Raji (cell line): ENCODE measurements at regions not wholly inside any gene's neighbourhood (a gene's known extent, or its start where the extent isn't known, plus 50 kb on each side); places are given as distances from the start of the nearest gene placed in this dataset.

Experiments
- POLR2A ChIP-seq: IDR thresholded peaks from 2 replicates; pipeline ENCODE4 v1.6.1; 2011; ENCODE audit warnings: low read depth, low read length, control low read depth; ENCODE audit not compliant: insufficient read depth

GRCh38 chr17:70813355-70813930 is 644.1 kb downstream of the KCNJ2 start:
- no peak for TF ChIP-seq POLR2A

- no peak for TF ChIP-seq POLR2A
Measured at GRCh38 chr17:70819183-70819582, 649.9 kb downstream of the KCNJ2 start.

- no peak for TF ChIP-seq POLR2A
Measured at GRCh38 chr17:70820276-70820675, 650.9 kb downstream of the KCNJ2 start.

GRCh38 chr17:70825321-70826125 is 656.2 kb downstream of the KCNJ2 start:
- TF ChIP-seq POLR2A, result no peak

GRCh38 chr17:70829876-70830275 is 660.5 kb downstream of the KCNJ2 start:
- TF ChIP-seq POLR2A, result no peak

- TF ChIP-seq POLR2A, result no peak
Measured at GRCh38 chr17:70834039-70834438, 664.7 kb downstream of the KCNJ2 start.

GRCh38 chr17:70848785-70849184 is 679.5 kb downstream of the KCNJ2 start:
- TF ChIP-seq POLR2A, result no peak

- no peak for TF ChIP-seq POLR2A
Measured at GRCh38 chr17:70855401-70856054, 686.2 kb downstream of the KCNJ2 start.

GRCh38 chr17:70857351-70857750 is 688.0 kb downstream of the KCNJ2 start:
- TF ChIP-seq POLR2A, result no peak

GRCh38 chr17:70859829-70860228 is 690.5 kb downstream of the KCNJ2 start:
- no peak for TF ChIP-seq POLR2A

GRCh38 chr17:70862295-70862694 is 693.0 kb downstream of the KCNJ2 start:
- TF ChIP-seq POLR2A, result no peak

GRCh38 chr17:70863436-70864248 is 694.3 kb downstream of the KCNJ2 start:
- TF ChIP-seq POLR2A, result no peak

- no peak for TF ChIP-seq POLR2A
Measured at GRCh38 chr17:70865993-70866804, 696.9 kb downstream of the KCNJ2 start.

- no peak for TF ChIP-seq POLR2A
Measured at GRCh38 chr17:70868149-70868548, 698.8 kb downstream of the KCNJ2 start.
